NT2/D1 (cell line): ENCODE measurements at regions not wholly inside any gene's neighbourhood (a gene's known extent, or its start where the extent isn't known, plus 50 kb on each side); places are given as distances from the start of the nearest gene placed in this dataset.
A peak's percentile ranks its signal among the peaks of the same experiment; 100 is the strongest.

Source experiments
- DNase-seq: peaks from one replicate; pipeline ENCODE4 v3.0.0-alpha.2; 2011; ENCODE audit warnings: low read depth, low spot score
- H3K27me3 ChIP-seq: 2 replicates; pipeline ENCODE4 v1.6.0; 2011; ENCODE audit warnings: mild to moderate bottlenecking; ENCODE audit not compliant: insufficient read length, insufficient read depth
- H3K36me3 ChIP-seq: 2 replicates; pipeline ENCODE4 v1.6.1; 2011; ENCODE audit warnings: mild to moderate bottlenecking, low read length, mixed read lengths; ENCODE audit not compliant: insufficient read depth, insufficient read length
- H3K4me1 ChIP-seq: 2 replicates; pipeline ENCODE4 v1.5.1; 2011; ENCODE audit not compliant: insufficient read depth, insufficient read length
- H3K4me3 ChIP-seq: 2 replicates; pipeline ENCODE4 v1.5.1; 2011; ENCODE audit warnings: low read depth; ENCODE audit not compliant: insufficient read length
- H3K9ac ChIP-seq: 2 replicates; pipeline ENCODE4 v1.6.0; 2011; ENCODE audit warnings: low read depth; ENCODE audit not compliant: insufficient read length
- H3K9me3 ChIP-seq: 2 replicates; pipeline ENCODE4 v1.5.1; 2011; ENCODE audit warnings: mild to moderate bottlenecking, low read length; ENCODE audit not compliant: insufficient read depth
- SUZ12 ChIP-seq: IDR thresholded peaks from 2 replicates; pipeline ENCODE4 v1.6.1; 2011; ENCODE audit not compliant: insufficient read length, insufficient read depth; ENCODE audit errors: extremely low read depth
- YY1 ChIP-seq: IDR thresholded peaks from 2 replicates; pipeline ENCODE4 v1.6.1; 2011; ENCODE audit not compliant: insufficient read length, insufficient read depth
- ZNF274 ChIP-seq: IDR thresholded peaks from 2 replicates; pipeline ENCODE4 v1.6.1; 2011; ENCODE audit warnings: mild to moderate bottlenecking, low read depth, low read length

- Histone ChIP-seq H3K27me3 (no peaks in the 10 kb centered on the region), H3K36me3 (no peaks in the 10 kb centered on the region), H3K9ac (no peak overlapping the region), H3K4me3 (no peak overlapping the region), H3K9me3 (no peaks in the 10 kb centered on the region), H3K4me1 (no peaks in the 10 kb centered on the region)
- DNase-seq, result no peak
- TF ChIP-seq SUZ12 (no peak), YY1 (no peak), ZNF274 (no peak)
Observed at GRCh38 chr3:154967090-154967489, 113.0 kb upstream of the MME start.

- Histone ChIP-seq H3K4me1 (no peaks in the 10 kb centered on the region), H3K27me3 (no peaks in the 10 kb centered on the region), H3K9ac (no peak overlapping the region), H3K36me3 (no peaks in the 10 kb centered on the region), H3K4me3 (no peak overlapping the region), H3K9me3 (no peaks in the 10 kb centered on the region)
- TF ChIP-seq ZNF274, result no peak
- TF ChIP-seq YY1, result no peak
- TF ChIP-seq SUZ12, result no peak
- no peak for DNase-seq
Observed at GRCh38 chr3:154956815-154957214, 123.3 kb upstream of the MME start.

GRCh38 chr3:154955907-154956533 lies 124.1 kb upstream of the MME start:
- no peak for DNase-seq
- H3K27me3 ChIP-seq, result no peaks in the 10 kb centered on the region
- H3K36me3 ChIP-seq, result no peaks in the 10 kb centered on the region
- no peak for TF ChIP-seq ZNF274
- no peak for TF ChIP-seq YY1
- TF ChIP-seq SUZ12, result no peak
- no peak overlapping the region for H3K4me3 ChIP-seq
- no peaks in the 10 kb centered on the region for H3K4me1 ChIP-seq
- no peak overlapping the region for H3K9ac ChIP-seq
- H3K9me3 ChIP-seq, result no peaks in the 10 kb centered on the region

GRCh38 chr3:154954757-154955156 lies 125.4 kb upstream of the MME start:
- TF ChIP-seq YY1, result no peak
- no peak for TF ChIP-seq SUZ12
- no peak for TF ChIP-seq ZNF274
- no peak overlapping the region for H3K9ac ChIP-seq
- no peaks in the 10 kb centered on the region for H3K9me3 ChIP-seq
- no peaks in the 10 kb centered on the region for H3K4me1 ChIP-seq
- DNase-seq, result peak; percentile 22
- no peak overlapping the region for H3K4me3 ChIP-seq
- H3K36me3 ChIP-seq, result no peaks in the 10 kb centered on the region
- H3K27me3 ChIP-seq, result no peaks in the 10 kb centered on the region

- Histone ChIP-seq H3K9me3 (no peaks in the 10 kb centered on the region), H3K9ac (no peak overlapping the region), H3K27me3 (no peaks in the 10 kb centered on the region), H3K4me3 (no peak overlapping the region), H3K36me3 (no peaks in the 10 kb centered on the region), H3K4me1 (no peaks in the 10 kb centered on the region)
- no peak for DNase-seq
- TF ChIP-seq SUZ12, result no peak
- TF ChIP-seq YY1, result no peak
- TF ChIP-seq ZNF274, result no peak
Observed at GRCh38 chr3:154953538-154953937, 126.6 kb upstream of the MME start.

GRCh38 chr3:154952553-154952952 lies 127.6 kb upstream of the MME start:
- Histone ChIP-seq H3K36me3 (no peaks in the 10 kb centered on the region), H3K9me3 (no peaks in the 10 kb centered on the region), H3K27me3 (no peaks in the 10 kb centered on the region), H3K9ac (no peak overlapping the region), H3K4me1 (no peaks in the 10 kb centered on the region), H3K4me3 (no peak overlapping the region)
- no peak for DNase-seq
- TF ChIP-seq SUZ12 (no peak), ZNF274 (no peak), YY1 (no peak)

- Histone ChIP-seq H3K4me1 (no peaks in the 10 kb centered on the region), H3K4me3 (no peak overlapping the region), H3K36me3 (no peaks in the 10 kb centered on the region), H3K27me3 (no peaks in the 10 kb centered on the region), H3K9me3 (peaks cover 14% of the 10 kb centered on the region), H3K9ac (no peak overlapping the region)
- no peak for DNase-seq
- TF ChIP-seq SUZ12 (no peak), YY1 (no peak)
Observed at GRCh38 chr3:154943981-154944380, 136.1 kb upstream of the MME start.
